ENCODE measurements at regions not wholly inside any gene's neighbourhood (a gene's known extent, or its start where the extent isn't known, plus 50 kb on each side); places are given as distances from the start of the nearest gene placed in this dataset.
"Not testable (repeated sequence)": the region's sequence is repeated elsewhere in the genome, so short reads cannot be mapped to it uniquely, and the experiment has no call there.

GRCh38 chr2:44087036-44087713 lies 81.5 kb upstream of the PPM1B start:
- DNase-seq, result peak; percentile 94

- no peak for DNase-seq
Observed at GRCh38 chr2:44087714-44088092, 81.0 kb upstream of the PPM1B start.

GRCh38 chr2:44092519-44092918 lies 76.2 kb upstream of the PPM1B start:
- not testable (repeated sequence) for DNase-seq

GRCh38 chr2:44093970-44094369 lies 74.7 kb upstream of the PPM1B start:
- no peak for DNase-seq

- no peak for DNase-seq
Observed at GRCh38 chr2:44097322-44097907, 71.3 kb upstream of the PPM1B start.

- no peak for DNase-seq
Observed at GRCh38 chr2:44098050-44098449, 70.6 kb upstream of the PPM1B start.

GRCh38 chr2:44098891-44099290 lies 69.8 kb upstream of the PPM1B start:
- DNase-seq, result no peak

- DNase-seq, result peak; percentile 81
Observed at GRCh38 chr2:44100351-44100750, 68.3 kb upstream of the PPM1B start.

GRCh38 chr2:44101246-44101645 lies 67.4 kb upstream of the PPM1B start:
- DNase-seq, result no peak

GRCh38 chr2:44102790-44103562 lies 65.7 kb upstream of the PPM1B start:
- no peak for DNase-seq

GRCh38 chr2:44103639-44104038 lies 65.0 kb upstream of the PPM1B start:
- no peak for DNase-seq

- DNase-seq, result no peak
Observed at GRCh38 chr2:44104855-44105271, 63.8 kb upstream of the PPM1B start.

- DNase-seq, result not testable (repeated sequence)
Observed at GRCh38 chr2:44106509-44106908, 62.2 kb upstream of the PPM1B start.

- peak; percentile 48 for DNase-seq
Observed at GRCh38 chr2:44107086-44107740, 61.5 kb upstream of the PPM1B start.

- peak; percentile 27 for DNase-seq
Observed at GRCh38 chr2:44107974-44108373, 60.7 kb upstream of the PPM1B start.

- DNase-seq, result peak; percentile 9
Observed at GRCh38 chr2:44109166-44109565, 59.5 kb upstream of the PPM1B start.

- peak; percentile 16 for DNase-seq
Observed at GRCh38 chr2:44110444-44110843, 58.2 kb upstream of the PPM1B start.

- no peak for DNase-seq
Observed at GRCh38 chr2:44112096-44112495, 56.6 kb upstream of the PPM1B start.

GRCh38 chr2:44116319-44116718 lies 52.4 kb upstream of the PPM1B start:
- no peak for DNase-seq

- peak; percentile 40 for DNase-seq
Observed at GRCh38 chr2:44118257-44118656, 50.4 kb upstream of the PPM1B start.
